ENCODE measurements at regions not wholly inside any gene's neighbourhood (a gene's known extent, or its start where the extent isn't known, plus 50 kb on each side); places are given as distances from the start of the nearest gene placed in this dataset.
A peak's percentile ranks its signal among the peaks of the same experiment; 100 is the strongest.

DNA sequence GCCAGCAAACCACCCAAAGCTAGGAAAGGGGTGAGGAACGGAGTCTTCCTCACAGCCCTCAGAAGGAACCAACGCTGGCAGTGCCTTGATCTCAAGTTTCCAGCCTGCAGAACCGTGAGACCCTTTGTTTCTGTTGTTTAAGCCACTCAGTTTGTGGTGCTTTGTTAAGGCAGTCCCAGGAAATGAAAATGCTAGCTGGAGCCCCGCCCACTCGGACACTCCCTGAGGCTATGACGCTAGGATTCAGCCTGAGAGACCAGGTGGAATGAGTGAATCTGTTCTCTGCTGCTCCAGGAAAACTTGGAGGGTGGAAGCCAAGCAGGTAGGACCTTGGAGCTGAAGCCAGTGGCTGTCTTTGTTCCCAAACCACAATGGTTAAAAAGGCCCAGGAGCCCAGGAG lies 196.5 kb upstream of the POU3F1 start:
- peaks cover 33% of the 10 kb centered on the region for H3K4me1 Mint-ChIP-seq
- H3K27me3 ChIP-seq (ENCODE audit: insufficient read depth), result no peaks in the 10 kb centered on the region

GRCh38 chr1:38242506-38242905 lies 195.9 kb upstream of the POU3F1 start:
- H3K4me2 ChIP-seq, result no peak overlapping the region
- Mint-ChIP-seq H3K9me3 (no peaks in the 10 kb centered on the region), H3K36me3 (ENCODE audit: low read depth) (no peaks in the 10 kb centered on the region), H3K4me3 (no peak overlapping the region), H3K27ac (no peak overlapping the region), H3K4me1 (peaks cover 31% of the 10 kb centered on the region), H3K27me3 (ENCODE audit: insufficient read depth, low read depth, poor library complexity) (peaks cover 12% of the 10 kb centered on the region)
- H3F3A ChIP-seq (replicated peaks; ENCODE audit: low read depth), result no peaks in the 10 kb centered on the region
- peaks cover 31% of the 10 kb centered on the region for H3K4me1 ChIP-seq (ENCODE audit: insufficient read depth)
- no peak overlapping the region for H2AFZ ChIP-seq
- DNase-seq (ENCODE audit: low spot score) (no peak), ATAC-seq (no peak)
- no peaks in the 10 kb centered on the region for H3K36me3 ChIP-seq (ENCODE audit: insufficient read depth)
- H3K79me2 ChIP-seq (replicated peaks; ENCODE audit: insufficient read depth), result no peaks in the 10 kb centered on the region
- no peak overlapping the region for H3K27ac ChIP-seq (ENCODE audit: low read depth)
- no peaks in the 10 kb centered on the region for H3K27me3 ChIP-seq (ENCODE audit: insufficient read depth)
- no peaks in the 10 kb centered on the region for H4K20me1 ChIP-seq (replicated peaks; ENCODE audit: insufficient read depth)
- H3K4me3 ChIP-seq, result no peak overlapping the region
- H3K9me2 ChIP-seq (ENCODE audit: insufficient read depth), result 0 out of 2 replicates have a peak, but pooled peaks cover 3% of the 10 kb centered on the region
- TF ChIP-seq ZNF114 (CRISPR knock-in tag; IDR thresholded peaks at IDR 0.05), result no peak
- no peak for TF ChIP-seq ETS1 (IDR thresholded peaks at IDR 0.05)
- no peak for TF ChIP-seq CTCF (conservative IDR thresholded peaks at IDR 0.05; ENCODE audit: low read depth in 2 of 2)

More for the DNA sequence above, 196.5 kb upstream of the POU3F1 start:
- no peak overlapping the region for H3K27ac ChIP-seq (ENCODE audit: low read depth)
- H3K79me2 ChIP-seq (replicated peaks; ENCODE audit: insufficient read depth), result no peaks in the 10 kb centered on the region
- peaks cover 31% of the 10 kb centered on the region for H3K4me1 ChIP-seq (ENCODE audit: insufficient read depth)
- H3K4me3 ChIP-seq, result no peak overlapping the region
- no peaks in the 10 kb centered on the region for H3K36me3 ChIP-seq (ENCODE audit: insufficient read depth)
- no peak overlapping the region for H3K27ac Mint-ChIP-seq
- DNase-seq (ENCODE audit: low spot score), result peak; percentile 51
- H3K4me3 Mint-ChIP-seq, result no peak overlapping the region
- H4K20me1 ChIP-seq (replicated peaks; ENCODE audit: insufficient read depth), result no peaks in the 10 kb centered on the region
- H3K36me3 Mint-ChIP-seq (ENCODE audit: low read depth), result no peaks in the 10 kb centered on the region
- ATAC-seq, result peak; percentile 27; the same call in 2 of the 3 replicates
- TF ChIP-seq NANOG (IDR thresholded peaks at IDR 0.05; ENCODE audit: borderline replicate concordance), result no peak
- no peak for TF ChIP-seq CTCF (conservative IDR thresholded peaks at IDR 0.05; ENCODE audit: low read depth in 2 of 2)
- TF ChIP-seq EZH2 (IDR thresholded peaks at IDR 0.05; ENCODE audit: low read depth, unreplicated experiment), result no peak
- no peak for TF ChIP-seq POLR2AphosphoS5 (IDR thresholded peaks at IDR 0.05; ENCODE audit: low read depth)
- no peak for TF ChIP-seq ZNF114 (CRISPR knock-in tag; IDR thresholded peaks at IDR 0.05)
- no peak for TF ChIP-seq ETS1 (IDR thresholded peaks at IDR 0.05)
- H3K4me2 ChIP-seq, result peak overlapping the region; percentile 73; the same call in 1 of the 2 replicates
- peaks cover 17% of the 10 kb centered on the region for H3K27me3 Mint-ChIP-seq (ENCODE audit: insufficient read depth, low read depth, poor library complexity)
- no peaks in the 10 kb centered on the region for H3K9me3 Mint-ChIP-seq
- H3K9me2 ChIP-seq (ENCODE audit: insufficient read depth), result 0 out of 2 replicates have a peak, but pooled peaks cover 3% of the 10 kb centered on the region
- no peaks in the 10 kb centered on the region for H3F3A ChIP-seq (replicated peaks; ENCODE audit: low read depth)
- peak overlapping the region; percentile 88 for H2AFZ ChIP-seq

Data from GM23338 (cell line).